ENCODE measurements at regions not wholly inside any gene's neighbourhood (a gene's known extent, or its start where the extent isn't known, plus 50 kb on each side); places are given as distances from the start of the nearest gene placed in this dataset.

GRCh38 chr21:23394458-23394857, 2212.8 kb downstream of the MRPL39 start:
- ChIA-PET POLR2A (ENCODE audit: unreplicated experiment) (no interaction called here), CTCF (interaction anchor here (0.5 kb wide), 1 partner anchor 1967 kb away, joined by 3 read pairs; no protein-coding TSS in a partner anchor)
- Histone ChIP-seq H3K14ac (replicated peaks; ENCODE audit: low read depth, low read length) (no peak overlapping the region), H3K4ac (ENCODE audit: low read depth, low read length) (no peak overlapping the region), H2AFZ (replicated peaks; ENCODE audit: low read length, poor library complexity) (no peak overlapping the region), H2BK20ac (ENCODE audit: low read depth, low read length) (no peak overlapping the region), H2AK5ac (ENCODE audit: low read depth, low read length) (no peak overlapping the region), H3K27me3 (ENCODE audit: control insufficient read depth, insufficient read depth, low read length) (no peaks in the 10 kb centered on the region), H3K9me3 (ENCODE audit: control insufficient read depth, insufficient read depth, low read length) (peaks cover 8% of the 10 kb centered on the region), H3K9ac (ENCODE audit: low read depth, low read length) (no peak overlapping the region), H2BK5ac (ENCODE audit: low read depth, low read length, poor library complexity, severe bottlenecking) (no peak overlapping the region), H2BK15ac (ENCODE audit: low read depth, low read length) (no peak overlapping the region), H4K8ac (ENCODE audit: low read depth in 2 of 2, low read length in 2 of 2) (no peak overlapping the region), H3K9me1 (ENCODE audit: insufficient read depth, low read length) (no peaks in the 10 kb centered on the region), H3K4me3 (ENCODE audit: insufficient read depth, low read depth, low read length) (no peak overlapping the region), H4K91ac (ENCODE audit: insufficient read depth, low read depth, low read length) (no peak overlapping the region), H3K79me1 (ENCODE audit: low read depth in 1 of 2, low read length in 2 of 2) (no peaks in the 10 kb centered on the region), H3K27ac (ENCODE audit: insufficient read depth, low read length) (no peak overlapping the region), H2BK120ac (ENCODE audit: low read depth, low read length) (no peak overlapping the region), H4K5ac (ENCODE audit: low read depth, low read length) (no peak overlapping the region), H3K4me2 (ENCODE audit: low read depth, low read length) (no peak overlapping the region), H4K20me1 (ENCODE audit: insufficient read depth, low read length) (no peaks in the 10 kb centered on the region), H3K56ac (ENCODE audit: extremely low read depth, insufficient read depth, low read length) (no peak overlapping the region), H3K18ac (ENCODE audit: low read depth, low read length) (no peak overlapping the region), H2AK9ac (replicated peaks; ENCODE audit: low read depth, low read length, poor library complexity) (no peak overlapping the region), H3K36me3 (ENCODE audit: control insufficient read depth, insufficient read depth, low read length) (no peaks in the 10 kb centered on the region), H3K4me1 (ENCODE audit: control insufficient read depth, insufficient read depth, low read length) (no peaks in the 10 kb centered on the region), H3K23ac (ENCODE audit: low read depth, low read length) (no peak overlapping the region)
- intact Hi-C loops (cut with micrococcal nuclease) (no loop called here), dilution Hi-C loops (cut with HindIII; ENCODE audit: low sequenced_read_pairs, unreplicated experiment) (no loop called here), in situ Hi-C loops (cut with MboI; ENCODE audit: low sequenced_read_pairs) (no loop called here)
- DNase-seq (no peak), ATAC-seq (ENCODE audit: low read depth) (no peak)
- no peak for TF ChIP-seq CTCF (conservative IDR thresholded peaks at IDR 0.05; ENCODE audit: low read depth, low read length)
- TF ChIP-seq CEBPB (IDR thresholded peaks at IDR 0.05; ENCODE audit: low read depth, low read length): no peak
- TF ChIP-seq FOS (IDR thresholded peaks at IDR 0.05; ENCODE audit: low read depth, low read length): no peak
- no peak for TF ChIP-seq MXI1 (IDR thresholded peaks at IDR 0.05; ENCODE audit: borderline replicate concordance, low read depth, low read length)
- TF ChIP-seq RFX5 (IDR thresholded peaks at IDR 0.05; ENCODE audit: low read depth, low read length): no peak
- TF ChIP-seq BHLHE40 (IDR thresholded peaks at IDR 0.05; ENCODE audit: low read depth, low read length): no peak
- TF ChIP-seq MAZ (IDR thresholded peaks at IDR 0.05; ENCODE audit: borderline replicate concordance, low read depth, low read length): no peak
- no TSS peak for BruUV-seq (replicated peaks)
- WGBS, 2 experiments (ENCODE audit: extremely low coverage in 2 of 2, insufficient read length in 1 of 2): no CpG with 5 or more reads among the region's 2 CpGs

Data from IMR-90 (cell line).